ENCODE measurements at regions not wholly inside any gene's neighbourhood (a gene's known extent, or its start where the extent isn't known, plus 50 kb on each side); places are given as distances from the start of the nearest gene placed in this dataset.

DNA sequence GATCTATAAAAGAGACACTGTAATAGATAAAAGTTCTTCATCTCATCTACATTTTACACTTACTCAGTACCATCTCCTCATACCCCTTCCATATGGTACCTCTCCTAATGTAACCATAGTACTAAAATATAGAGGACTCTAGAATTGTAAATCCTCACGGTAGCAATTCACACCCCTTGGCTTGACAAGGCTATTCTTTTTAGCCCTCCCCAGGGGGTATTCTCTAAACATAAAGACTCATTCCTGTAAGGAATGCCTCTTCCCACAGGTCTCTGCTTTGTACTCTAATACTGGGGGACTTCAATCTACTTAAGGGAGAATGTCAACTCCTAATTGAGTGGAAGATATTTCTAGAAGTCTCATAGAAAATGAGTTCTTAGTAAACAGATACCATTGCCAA is 85.9 kb downstream of the VIP start:
- TF ChIP-seq, protein P1, sequence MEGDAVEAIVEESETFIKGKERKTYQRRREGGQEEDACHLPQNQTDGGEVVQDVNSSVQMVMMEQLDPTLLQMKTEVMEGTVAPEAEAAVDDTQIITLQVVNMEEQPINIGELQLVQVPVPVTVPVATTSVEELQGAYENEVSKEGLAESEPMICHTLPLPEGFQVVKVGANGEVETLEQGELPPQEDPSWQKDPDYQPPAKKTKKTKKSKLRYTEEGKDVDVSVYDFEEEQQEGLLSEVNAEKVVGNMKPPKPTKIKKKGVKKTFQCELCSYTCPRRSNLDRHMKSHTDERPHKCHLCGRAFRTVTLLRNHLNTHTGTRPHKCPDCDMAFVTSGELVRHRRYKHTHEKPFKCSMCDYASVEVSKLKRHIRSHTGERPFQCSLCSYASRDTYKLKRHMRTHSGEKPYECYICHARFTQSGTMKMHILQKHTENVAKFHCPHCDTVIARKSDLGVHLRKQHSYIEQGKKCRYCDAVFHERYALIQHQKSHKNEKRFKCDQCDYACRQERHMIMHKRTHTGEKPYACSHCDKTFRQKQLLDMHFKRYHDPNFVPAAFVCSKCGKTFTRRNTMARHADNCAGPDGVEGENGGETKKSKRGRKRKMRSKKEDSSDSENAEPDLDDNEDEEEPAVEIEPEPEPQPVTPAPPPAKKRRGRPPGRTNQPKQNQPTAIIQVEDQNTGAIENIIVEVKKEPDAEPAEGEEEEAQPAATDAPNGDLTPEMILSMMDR (IDR thresholded peaks at IDR 0.05) = no peak
- no peak for ATAC-seq

DNA sequence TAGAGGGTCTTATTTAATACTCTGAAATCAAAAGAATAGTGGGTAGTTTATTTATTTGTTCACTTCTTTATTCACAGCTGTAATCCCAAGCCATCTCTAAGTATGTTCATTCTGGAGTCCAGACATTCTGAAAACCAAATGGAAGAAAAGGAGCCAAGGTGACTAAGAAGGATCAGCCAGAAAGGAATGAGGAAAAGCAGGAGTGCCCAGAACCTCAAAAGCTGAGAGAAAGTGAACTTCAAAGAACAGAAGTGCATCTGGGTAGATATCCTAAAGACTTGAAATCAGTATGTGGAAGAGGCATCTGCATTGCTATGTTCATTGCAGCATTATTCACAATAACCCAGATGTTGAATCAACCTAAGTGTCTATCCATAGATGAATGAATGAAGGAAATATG is 94.8 kb downstream of the VIP start:
- Histone ChIP-seq H3K4me1 (no peaks in the 10 kb centered on the region), H3K4me3 (no peak overlapping the region), H3K27ac (no peak overlapping the region), H3K9me3 (no peaks in the 10 kb centered on the region), H3K36me3 (no peaks in the 10 kb centered on the region), H3K27me3 (ENCODE audit: low read depth) (no peaks in the 10 kb centered on the region)
- TF ChIP-seq, protein P1 (IDR thresholded peaks at IDR 0.05) = no peak
- intact Hi-C loops (cut with DNase I) = no loop called here
- DNase-seq (no peak), ATAC-seq (no peak)

More for the DNA sequence above, 85.9 kb downstream of the VIP start:
- no peaks in the 10 kb centered on the region for H3K9me3 ChIP-seq
- no peak overlapping the region for H3K4me3 ChIP-seq
- DNase-seq = no peak
- H3K36me3 ChIP-seq = no peaks in the 10 kb centered on the region
- H3K4me1 ChIP-seq = no peaks in the 10 kb centered on the region
- intact Hi-C loops (cut with DNase I) = no loop called here
- no peaks in the 10 kb centered on the region for H3K27me3 ChIP-seq (ENCODE audit: low read depth)
- H3K27ac ChIP-seq = no peak overlapping the region

DNA sequence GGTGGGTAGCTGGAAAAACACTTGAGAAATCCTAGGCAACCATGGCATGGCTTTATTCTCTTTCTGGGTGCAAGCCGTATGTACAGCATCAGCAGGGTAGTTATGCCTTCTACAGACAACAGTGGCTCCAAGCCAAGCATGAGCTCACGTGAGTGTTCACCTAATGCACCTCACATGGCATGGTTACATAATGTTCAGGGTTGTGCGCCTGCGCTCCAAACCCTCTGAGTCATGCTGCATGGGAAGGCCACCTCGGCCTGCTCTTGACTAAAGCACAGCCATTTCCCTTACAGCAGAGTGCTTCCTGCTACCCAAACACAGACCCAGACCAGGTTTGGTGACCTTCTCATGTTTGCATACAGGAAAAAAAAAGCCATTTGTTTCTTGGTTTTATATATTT is 96.2 kb downstream of the VIP start:
- no peak overlapping the region for H3K27ac ChIP-seq
- H3K36me3 ChIP-seq = no peaks in the 10 kb centered on the region
- ATAC-seq (no peak), DNase-seq (no peak)
- H3K4me1 ChIP-seq = no peaks in the 10 kb centered on the region
- TF ChIP-seq, protein P1 (IDR thresholded peaks at IDR 0.05) = no peak
- no peak overlapping the region for H3K4me3 ChIP-seq
- intact Hi-C loops (cut with DNase I) = no loop called here
- H3K9me3 ChIP-seq = no peaks in the 10 kb centered on the region
- H3K27me3 ChIP-seq (ENCODE audit: low read depth) = no peaks in the 10 kb centered on the region

DNA sequence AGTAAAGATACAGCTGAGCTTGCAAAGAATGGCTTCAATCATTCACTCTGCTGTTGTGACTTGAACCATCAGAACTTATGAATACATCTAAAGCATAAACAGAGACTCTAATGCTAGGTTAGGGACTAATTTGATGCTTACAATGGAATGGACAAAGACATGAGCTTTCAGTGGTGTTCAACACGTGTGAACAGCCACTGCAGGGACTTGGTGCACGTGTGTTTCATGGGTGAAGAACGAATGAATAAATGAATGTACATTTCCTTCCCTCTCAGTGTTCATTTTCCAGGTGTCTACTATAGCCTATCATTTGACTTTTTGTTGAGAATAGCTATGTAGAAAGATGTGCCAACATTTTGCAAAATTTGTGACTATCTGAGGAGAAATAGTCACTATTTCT is 98.3 kb downstream of the VIP start:
- ATAC-seq = no peak
- Histone ChIP-seq H3K9me3 (no peaks in the 10 kb centered on the region), H3K36me3 (no peaks in the 10 kb centered on the region), H3K27ac (no peak overlapping the region), H3K4me3 (no peak overlapping the region), H3K4me1 (no peaks in the 10 kb centered on the region), H3K27me3 (ENCODE audit: low read depth) (no peaks in the 10 kb centered on the region)
- DNase-seq = no peak
- TF ChIP-seq, protein P1 (IDR thresholded peaks at IDR 0.05) = no peak
- intact Hi-C loops (cut with DNase I) = no loop called here

DNA sequence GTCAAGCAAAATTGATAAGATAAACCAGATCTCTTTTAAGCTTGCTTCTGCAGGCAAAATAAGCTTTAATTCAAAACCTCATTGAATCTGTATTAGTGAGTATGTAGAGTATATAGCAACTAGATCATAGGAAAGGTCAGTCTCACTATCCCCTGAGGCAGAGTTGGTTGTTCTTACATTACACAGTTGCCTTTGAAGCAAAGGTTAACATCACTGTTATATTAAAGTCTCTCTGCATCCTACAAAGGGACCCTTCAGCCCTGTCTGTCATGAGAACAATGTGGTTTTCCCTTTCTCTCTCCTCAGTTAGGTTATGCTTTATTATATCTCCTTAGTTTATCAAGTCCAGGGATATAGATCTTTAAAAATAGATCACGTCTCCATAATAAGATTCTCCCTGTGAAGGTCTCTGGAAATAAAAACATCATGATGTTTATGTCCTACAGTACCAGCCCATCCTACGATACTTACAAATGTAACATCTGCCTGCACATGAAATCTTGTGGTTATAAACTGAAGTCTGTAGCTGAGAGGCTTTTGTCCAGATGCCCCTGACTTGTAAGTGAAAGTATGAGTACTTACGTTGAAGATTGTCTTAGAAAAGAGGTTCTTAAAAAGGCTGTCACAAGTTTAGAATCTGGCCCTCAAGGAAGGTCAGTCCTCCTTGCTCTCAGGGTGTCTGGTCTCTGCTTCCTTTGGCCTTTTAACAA is 103.6 kb downstream of the VIP start:
- no peaks in the 10 kb centered on the region for H3K27me3 ChIP-seq (ENCODE audit: low read depth)
- TF ChIP-seq, protein P1 (IDR thresholded peaks at IDR 0.05) = no peak
- DNase-seq (no peak), ATAC-seq (no peak)
- intact Hi-C loops (cut with DNase I) = no loop called here
- H3K27ac ChIP-seq = no peak overlapping the region
- H3K4me3 ChIP-seq = no peak overlapping the region
- H3K36me3 ChIP-seq = no peaks in the 10 kb centered on the region
- H3K4me1 ChIP-seq = no peaks in the 10 kb centered on the region
- H3K9me3 ChIP-seq = no peaks in the 10 kb centered on the region

Data from lower lobe of right lung (tissue), 2 donors.